GM12872 (cell line): ENCODE measurements at regions not wholly inside any gene's neighbourhood (a gene's known extent, or its start where the extent isn't known, plus 50 kb on each side); places are given as distances from the start of the nearest gene placed in this dataset.

Experiments
- CTCF ChIP-seq: IDR thresholded peaks from 3 replicates; pipeline ENCODE4 v1.5.1; 2011; ENCODE audit warnings: low read depth, mild to moderate bottlenecking, low read length, moderate library complexity; ENCODE audit not compliant: insufficient read depth

- TF ChIP-seq CTCF = no peak
Measured at GRCh38 chr6:48471326-48471725, 360.3 kb upstream of the PTCHD4 start.

- no peak for TF ChIP-seq CTCF
Measured at GRCh38 chr6:48449002-48449401, 338.0 kb upstream of the PTCHD4 start.

- TF ChIP-seq CTCF = no peak
Measured at GRCh38 chr6:48447251-48447650, 336.3 kb upstream of the PTCHD4 start.

- TF ChIP-seq CTCF = no peak
Measured at GRCh38 chr6:48429610-48430009, 318.6 kb upstream of the PTCHD4 start.

- no peak for TF ChIP-seq CTCF
Measured at GRCh38 chr6:48429021-48429420, 318.0 kb upstream of the PTCHD4 start.

- no peak for TF ChIP-seq CTCF
Measured at GRCh38 chr6:48426636-48427035, 315.6 kb upstream of the PTCHD4 start.

GRCh38 chr6:48423640-48424365, 312.8 kb upstream of the PTCHD4 start:
- TF ChIP-seq CTCF = no peak
